GM18498 (cell line): ENCODE measurements at regions not wholly inside any gene's neighbourhood (a gene's known extent, or its start where the extent isn't known, plus 50 kb on each side); places are given as distances from the start of the nearest gene placed in this dataset.
"Not testable (repeated sequence)": the region's sequence is repeated elsewhere in the genome, so short reads cannot be mapped to it uniquely, and the experiment has no call there.

Source experiments
- ATAC-seq: cut with Tn5 transposase; IDR thresholded peaks from one replicate; pipeline ENCODE4 v1.9.1; 2021; ENCODE audit warnings: mild to moderate bottlenecking, moderate library complexity; ENCODE audit not compliant: unreplicated experiment

DNA sequence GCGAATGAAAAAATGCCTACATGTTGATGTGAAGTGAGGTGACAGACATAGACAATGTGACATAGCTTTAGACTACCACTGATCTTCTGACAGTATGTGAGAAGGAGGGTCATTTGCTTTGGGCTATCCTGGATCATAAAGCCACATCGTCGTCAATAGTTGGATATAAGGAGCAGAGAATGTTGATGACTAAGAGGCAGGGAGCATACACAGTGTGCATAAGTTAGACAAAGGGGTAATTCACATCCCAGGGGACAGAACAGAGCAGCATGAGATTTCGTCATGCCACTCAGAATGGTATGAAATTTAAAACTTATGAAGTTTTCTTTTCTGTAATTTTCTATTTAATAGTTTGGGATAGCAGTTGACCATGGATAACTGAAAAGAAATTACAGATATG, 403.2 kb downstream of the DSC3 start:
- no peak for ATAC-seq

DNA sequence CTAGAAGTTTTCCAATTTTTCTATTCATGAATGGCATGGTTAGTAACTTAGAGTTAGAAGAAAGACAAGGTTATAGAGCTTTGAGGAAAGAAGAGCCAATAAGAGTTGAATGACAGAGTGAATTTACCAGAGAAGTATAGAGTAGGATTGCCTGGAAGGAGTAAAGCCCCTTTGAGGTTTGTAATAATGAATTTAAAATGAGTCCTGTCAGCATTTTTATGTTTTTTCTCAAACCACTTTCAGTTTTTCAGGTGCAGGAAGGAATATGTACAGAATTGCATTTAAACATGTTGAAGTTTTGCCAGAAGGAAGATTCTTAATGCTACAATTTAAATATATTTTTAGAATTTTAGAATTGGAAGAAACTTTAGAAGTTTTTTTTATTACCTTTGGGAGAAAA, 408.3 kb downstream of the DSC3 start:
- no peak for ATAC-seq

DNA sequence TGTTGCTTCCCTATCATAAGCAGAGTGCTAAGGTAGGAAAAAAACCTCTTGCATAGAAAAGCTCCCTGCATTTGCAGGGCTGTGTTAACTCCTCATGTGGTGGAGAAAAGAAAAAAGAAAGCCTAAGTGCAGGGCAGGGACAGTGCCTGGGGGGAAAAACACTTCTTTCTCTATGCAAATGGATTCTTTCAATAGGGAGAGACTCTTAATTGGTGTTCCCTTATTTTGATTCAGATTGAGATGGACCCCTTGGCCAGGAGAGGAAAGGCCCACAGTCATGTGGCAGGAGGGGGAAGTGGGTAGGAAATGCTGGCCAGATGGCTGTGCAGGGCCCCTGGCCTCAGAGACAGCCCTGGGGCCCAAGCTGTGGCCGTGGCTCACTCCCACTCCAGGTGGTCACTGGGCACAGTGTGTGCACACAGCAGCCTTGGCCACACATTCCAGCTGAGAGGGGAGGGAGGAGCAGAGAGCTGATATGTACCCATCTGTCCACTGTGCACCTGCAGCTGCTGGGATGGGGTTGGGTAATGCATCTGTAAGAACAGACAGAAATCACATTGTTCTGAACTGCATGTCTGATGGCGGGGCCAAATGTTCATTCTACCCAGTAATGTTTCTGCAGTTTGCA, 410.4 kb downstream of the DSC3 start:
- ATAC-seq, result no peak

DNA sequence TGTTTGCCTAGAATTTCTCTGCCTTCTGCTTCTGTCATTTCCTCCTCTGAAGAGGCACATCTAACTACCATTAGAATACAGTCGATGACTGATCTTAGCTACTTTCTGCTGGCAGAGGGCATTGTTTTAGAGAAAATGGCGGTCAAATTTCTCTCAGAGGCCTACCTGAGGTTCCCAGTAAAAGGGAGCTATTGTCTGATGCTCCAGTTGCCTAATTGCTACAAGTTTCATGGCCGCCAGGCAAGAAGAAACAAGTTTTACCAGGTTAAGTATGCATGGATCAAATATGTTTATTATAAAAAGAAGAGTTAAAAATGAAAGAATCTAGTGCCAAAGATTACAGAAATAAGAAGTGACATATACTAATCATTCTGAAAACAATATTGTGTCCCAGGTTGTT, 416.6 kb downstream of the DSC3 start:
- ATAC-seq, result no peak

DNA sequence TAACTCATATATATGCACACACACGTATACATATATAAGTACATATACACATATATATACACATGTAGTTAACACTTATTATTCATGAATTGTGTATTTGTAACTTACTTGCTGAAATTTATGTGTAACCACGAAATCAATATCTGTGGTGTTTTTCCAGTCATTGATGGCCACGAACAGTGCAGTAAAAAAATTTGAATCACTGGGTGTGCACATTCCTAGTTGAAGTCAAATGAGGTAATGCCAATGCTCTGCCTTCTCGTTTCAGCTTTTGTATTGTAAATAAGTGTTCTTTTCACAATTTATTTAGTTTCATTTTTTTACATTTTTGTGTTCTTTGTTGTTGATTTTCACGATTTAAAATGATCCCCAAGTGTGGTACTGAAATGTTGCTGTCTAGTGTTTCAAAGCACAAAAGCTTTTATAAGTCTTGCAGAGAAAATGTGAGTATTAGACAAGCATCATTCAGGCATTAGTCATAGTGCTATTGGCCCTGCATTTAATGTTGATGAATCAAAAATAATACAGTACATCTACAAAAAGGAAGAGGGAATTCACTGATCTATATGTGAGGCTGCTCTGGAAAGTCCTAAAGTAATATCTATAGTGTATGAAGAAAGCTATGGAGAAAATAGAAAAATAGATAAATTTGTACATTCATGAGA, 419.0 kb downstream of the DSC3 start:
- ATAC-seq, result no peak

DNA sequence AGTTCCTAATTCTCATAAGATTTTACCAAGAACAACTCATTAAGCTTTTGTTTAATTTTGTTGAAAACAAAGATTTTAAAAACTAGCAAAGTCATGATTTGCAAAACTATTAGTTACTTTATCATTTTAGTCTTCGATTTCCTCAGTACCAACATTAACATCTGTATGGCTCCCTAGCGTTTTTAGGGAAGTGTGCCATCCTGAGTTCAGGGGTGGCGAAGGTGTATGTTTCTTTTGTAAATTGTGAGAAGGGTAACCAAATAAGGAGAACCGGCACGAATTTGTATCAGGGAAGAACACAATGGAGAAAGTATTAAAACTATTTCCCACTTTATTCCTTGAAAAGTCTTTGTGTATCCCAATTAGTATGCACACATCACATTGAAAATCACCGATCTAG, 419.9 kb downstream of the DSC3 start:
- ATAC-seq, result no peak

DNA sequence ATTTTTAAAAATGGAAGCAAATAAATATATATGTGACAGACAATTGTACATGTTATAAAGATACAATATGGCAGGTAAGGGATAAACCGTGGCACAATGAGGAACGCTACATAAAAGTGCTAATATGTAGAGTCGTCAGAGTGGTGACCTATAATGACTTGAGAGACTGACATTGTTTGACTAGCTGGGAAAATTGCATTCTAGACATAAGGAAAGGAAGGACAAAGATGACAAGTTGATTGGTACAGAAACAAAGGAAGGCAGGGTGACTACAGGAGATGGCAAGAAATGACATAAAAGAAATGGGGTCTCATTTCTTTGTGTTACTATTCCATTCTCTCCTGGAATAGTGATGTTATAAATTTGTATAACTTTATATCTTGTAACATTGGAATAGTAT, 420.4 kb downstream of the DSC3 start:
- no peak for ATAC-seq

DNA sequence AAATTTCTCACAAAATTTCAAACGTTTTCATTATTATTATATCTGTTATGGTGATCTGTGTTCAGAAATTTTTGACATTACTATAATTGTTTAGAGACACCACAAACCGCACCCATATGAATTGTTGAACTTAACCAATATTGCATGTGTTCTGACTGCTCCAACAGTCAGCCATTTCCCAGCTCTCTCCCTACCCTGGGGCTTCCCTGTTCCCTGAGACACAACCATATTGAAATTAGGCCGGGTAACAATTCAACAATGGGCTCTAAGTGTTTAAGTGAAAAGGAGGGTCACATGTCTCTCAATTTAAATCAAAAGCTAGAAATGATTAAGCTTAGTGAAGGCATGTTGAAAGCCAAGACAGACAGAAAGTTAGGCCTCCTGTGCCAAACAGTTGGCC, 424.0 kb downstream of the DSC3 start:
- no peak for ATAC-seq

DNA sequence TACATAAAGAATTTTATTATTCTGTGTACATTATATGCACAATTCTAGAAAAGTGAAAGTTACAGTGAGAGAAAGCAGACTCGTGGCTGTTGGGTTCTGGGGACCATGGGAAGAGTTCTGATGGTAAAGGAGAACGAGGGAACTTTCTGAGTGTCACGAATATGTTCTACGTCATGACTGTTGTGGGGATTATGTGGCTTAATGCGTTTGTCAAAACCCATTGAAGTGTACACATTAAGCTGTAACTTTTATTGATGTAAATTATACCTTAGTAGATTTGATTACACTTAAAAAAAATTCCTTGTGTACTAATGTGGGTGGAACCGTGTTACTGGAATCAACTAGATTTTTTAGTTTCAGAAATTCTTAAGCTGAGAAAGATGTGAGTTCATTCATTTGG, 426.1 kb downstream of the DSC3 start:
- no peak for ATAC-seq

DNA sequence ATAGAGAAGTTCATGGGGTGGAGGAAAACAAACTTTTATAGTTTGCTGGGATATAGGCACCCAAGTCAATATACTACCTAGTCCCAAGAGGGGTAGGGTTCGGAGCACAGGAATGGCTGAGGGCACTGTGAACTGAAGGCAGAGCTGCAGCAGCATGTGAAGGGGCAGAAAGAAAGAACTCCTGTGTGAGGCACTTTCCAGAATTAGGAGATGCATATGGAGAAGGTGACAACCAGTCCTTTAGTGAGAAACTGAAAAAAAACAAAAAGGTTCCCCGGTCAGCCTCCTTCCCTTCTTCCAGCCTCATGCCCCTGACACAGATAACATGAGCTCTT, 429.1 kb downstream of the DSC3 start:
- ATAC-seq, result no peak

DNA sequence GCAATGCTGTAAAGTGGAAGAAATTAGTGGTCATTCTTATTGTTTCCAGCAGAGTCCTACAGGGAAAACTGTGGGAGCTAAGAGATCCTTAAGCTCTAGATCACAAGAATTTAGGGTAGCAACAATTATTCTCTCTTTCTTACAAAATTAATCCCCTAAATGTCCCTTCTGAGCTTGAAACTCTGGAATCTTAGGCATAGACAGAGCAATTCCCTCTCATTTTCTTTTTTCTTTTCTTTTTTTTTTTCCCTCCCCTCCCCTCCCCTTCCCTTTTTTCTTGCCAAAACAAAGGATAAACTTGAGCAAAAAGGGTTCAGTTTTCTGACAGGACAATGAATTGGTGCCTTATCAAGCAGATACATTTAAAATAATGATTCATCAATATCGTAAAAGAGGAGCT, 441.0 kb downstream of the DSC3 start:
- ATAC-seq, result no peak

DNA sequence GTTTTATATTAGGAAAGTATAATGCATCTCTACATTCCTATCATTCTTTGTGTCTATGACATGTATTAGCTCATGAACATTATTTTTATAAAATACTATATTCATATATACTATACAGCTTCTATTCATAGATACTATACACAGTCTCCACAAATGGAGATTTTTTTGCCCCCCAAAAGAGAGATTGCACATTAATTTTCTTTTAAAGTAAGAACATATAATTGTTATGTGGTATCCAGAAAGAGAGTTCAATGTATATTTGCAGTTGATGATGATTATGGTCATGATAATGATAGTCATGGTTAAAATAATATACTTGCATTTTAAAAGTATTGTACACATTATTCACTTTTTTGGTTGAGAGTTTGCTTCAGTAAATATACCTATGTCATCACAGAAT, 445.3 kb downstream of the DSC3 start:
- no peak for ATAC-seq

DNA sequence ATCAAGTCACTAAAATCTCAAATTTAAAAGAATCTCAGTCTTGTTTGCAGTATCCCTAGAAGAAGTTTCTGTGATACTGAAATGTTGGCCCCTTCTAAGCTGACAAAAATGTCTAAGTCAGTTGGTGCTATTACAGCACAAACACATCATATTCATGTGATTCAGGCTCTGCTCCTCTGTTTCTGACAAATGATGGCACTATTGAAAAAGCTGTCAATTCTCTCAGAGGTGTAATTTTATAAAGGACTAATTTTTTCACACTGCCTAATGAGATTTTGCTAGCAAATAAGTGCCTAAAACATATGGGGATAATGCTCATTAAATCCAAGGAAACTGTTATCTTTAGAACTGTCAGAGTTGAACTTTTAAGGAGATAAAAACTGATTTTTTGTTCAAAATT, 445.9 kb downstream of the DSC3 start:
- ATAC-seq, result no peak

DNA sequence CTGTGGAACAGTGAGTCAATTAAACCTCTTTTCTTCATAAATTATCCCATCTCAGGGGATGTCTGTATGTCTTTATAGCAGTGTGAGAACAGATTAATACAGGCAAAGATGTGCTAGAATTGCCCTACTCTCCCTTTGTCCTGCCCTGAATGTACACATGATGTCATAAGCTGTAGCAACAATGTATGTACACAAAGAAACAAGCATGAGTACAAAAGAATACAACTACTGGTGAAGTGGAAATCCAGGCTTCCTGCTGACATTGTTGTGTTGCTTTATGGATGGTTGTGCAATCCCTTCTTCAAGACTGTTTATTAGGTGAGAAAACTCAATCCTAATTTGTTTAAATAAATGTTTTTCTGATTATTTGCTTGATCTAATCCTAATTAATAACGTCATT, 446.6 kb downstream of the DSC3 start:
- no peak for ATAC-seq

DNA sequence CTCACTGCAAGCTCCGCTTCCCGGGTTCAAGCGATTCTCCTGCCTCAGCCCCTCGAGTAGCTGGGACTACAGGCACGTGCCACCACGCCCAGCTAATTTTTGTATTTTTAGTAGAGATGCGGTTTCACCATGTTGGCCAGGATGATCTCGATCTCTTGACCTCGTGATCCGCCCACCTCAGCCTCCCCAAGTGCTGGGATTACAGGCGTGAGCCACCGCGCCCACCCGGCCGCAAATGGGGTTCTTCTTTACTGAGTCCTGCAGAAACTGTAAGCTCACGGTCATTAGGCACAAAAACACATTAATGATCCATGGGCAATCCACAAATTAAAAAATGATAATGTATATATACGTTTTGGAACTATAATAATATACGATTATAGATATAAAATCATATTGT, 447.6 kb downstream of the DSC3 start:
- ATAC-seq, result not testable (repeated sequence)

DNA sequence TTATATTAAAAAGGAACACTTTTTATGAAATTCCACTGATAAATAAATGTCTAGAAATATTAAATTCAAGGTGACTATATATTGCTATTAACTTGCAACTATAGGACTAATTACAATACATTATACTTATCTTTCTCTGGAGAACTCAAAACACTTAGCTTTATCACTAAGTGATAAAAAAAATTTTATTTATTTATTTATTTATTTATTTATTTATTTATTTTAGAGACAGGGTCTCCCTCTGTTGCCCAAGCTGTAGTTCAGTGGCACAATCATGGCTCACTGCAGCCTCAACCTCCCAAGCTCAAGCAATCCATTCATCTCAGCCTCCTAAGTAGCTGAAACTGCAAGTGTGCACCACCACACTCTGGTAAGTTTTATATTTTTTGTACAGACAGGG, 451.1 kb downstream of the DSC3 start:
- no peak for ATAC-seq

DNA sequence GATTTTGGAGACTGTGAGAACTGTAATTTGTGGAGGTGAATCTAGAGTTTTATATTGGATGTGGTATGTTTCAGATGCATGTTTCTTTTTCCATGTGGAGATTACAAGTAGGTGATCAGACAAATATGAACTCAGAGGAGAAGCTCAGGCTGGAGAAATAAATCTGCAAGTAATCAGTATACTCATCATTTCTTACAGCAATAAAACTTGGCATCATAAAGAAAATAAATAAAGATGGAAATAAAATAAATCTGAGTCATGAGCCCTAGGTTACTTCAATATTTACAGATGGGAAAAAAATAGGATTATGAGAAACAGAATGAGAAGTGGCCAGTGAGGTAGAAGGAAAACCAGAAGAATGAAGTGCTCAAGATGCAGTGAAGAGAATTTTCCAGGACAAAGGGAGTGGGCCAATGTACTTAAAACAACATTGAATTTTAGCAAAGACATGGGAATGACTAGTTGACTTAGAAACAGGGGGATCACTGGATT, 453.8 kb downstream of the DSC3 start:
- ATAC-seq, result no peak

DNA sequence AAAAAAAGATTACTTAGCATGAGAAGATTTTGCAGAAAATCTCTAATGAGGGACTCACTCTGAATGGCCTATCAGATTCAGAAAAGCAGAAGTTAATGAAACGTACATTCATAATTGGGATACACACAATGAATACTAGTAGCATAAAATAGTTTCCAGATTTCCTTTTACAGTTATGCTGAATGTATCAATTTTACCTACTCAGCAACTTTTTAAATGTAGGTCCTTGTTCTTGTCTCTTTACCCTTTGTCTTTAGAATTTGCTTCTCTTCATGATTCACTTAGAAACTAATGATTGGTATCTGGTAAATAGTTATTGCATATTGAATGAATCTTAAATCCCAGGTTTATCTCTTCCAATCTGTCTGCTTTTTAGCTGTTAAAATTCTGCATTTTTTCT, 458.8 kb downstream of the DSC3 start:
- no peak for ATAC-seq

DNA sequence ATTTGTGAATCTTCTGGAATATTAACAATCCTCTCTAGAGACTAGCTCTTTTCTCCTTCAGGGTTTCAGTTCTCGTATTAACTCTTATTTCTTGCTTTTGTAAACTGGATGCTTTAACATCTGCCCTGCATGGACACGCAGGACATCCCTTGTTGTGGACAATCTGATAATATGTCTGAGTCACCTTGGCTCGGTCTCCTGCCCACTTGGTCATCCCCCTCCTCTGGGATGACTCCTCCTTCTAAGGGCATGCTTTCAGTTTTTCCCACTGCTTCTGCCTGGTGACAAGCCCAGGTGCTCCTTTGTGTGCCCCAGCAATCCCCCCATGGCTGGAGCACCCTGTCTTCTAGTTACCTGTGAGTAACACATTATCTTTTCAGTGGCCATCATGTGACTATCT, 460.5 kb downstream of the DSC3 start:
- ATAC-seq, result no peak

DNA sequence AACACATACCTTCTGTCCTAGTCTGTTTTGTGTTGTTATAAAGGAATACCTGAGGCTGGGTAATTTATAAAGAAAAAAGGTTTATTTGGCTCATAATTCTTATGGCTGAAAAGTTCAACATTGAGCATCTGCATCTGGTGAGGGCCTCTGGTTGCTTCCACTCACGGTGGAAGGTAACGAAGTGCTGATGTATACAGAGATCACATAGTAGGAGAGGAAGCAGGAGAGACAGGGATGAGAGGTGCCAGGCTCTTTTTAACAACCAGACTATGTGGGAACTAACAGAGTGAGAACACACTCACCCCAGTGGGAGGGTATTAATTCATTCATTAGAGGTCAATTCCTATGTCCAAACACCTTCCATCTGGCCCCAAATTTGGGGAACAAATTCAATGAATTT, 463.8 kb downstream of the DSC3 start:
- ATAC-seq, result no peak

DNA sequence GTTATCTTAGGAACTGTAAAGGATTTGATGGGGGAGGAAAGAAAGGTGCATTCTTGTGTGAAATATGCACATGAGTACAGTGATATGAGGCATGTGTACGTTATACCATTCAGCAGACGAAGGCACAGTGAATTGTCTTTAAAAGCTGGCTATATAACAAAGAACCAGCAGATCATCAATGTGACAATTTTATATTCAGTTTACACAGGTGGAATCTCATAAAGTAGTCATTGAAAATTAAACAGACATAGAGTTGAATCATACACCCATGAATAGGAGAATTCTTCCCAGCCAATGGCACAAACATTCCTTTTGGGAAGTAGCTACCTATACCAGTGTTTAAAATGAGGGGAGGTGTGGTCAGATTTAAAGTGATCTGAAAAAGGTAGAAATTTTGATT, 470.3 kb downstream of the DSC3 start:
- ATAC-seq, result no peak

DNA sequence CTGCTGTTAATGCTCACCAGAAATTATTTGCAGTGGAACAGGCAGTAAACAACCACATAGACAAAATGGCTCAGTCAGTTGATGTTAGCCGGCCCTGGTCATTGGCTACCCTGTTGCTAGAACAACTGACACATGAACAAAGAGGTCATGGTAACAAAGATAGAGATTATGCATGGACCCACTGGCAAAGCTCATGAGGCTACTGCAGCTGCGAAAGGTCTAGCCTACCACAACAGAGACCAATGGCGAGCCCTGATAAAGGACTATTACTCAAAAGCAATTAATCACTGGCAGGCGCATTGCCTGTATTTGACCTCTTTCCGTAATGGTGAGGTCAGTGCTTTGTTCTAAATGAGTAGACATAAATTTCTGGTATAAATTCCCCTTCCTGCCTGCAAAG, 474.2 kb downstream of the DSC3 start:
- no peak for ATAC-seq

DNA sequence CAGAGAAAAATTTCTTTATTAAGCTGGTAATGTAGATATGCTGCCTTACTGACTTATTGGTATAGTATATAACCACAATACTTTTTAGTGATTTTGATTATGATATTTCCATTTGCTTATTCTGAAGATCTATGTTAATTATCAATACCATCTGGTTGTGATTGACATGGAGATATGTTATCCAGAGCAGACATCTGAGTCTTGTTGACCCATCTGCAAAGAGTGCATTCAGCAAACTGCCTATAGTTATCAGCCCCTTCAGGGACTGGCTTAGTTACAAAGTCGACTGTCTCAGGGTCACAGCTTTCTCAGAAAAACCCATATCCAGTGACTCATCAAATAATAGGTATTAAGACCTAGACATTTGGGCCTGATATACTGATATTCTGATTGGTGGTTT, 475.7 kb downstream of the DSC3 start:
- no peak for ATAC-seq
